Activated naive CD4-positive, alpha-beta T cell treated with Interleukin-2 at 50 U/mL for 16 hours (primary cell): ENCODE measurements at regions not wholly inside any gene's neighbourhood (a gene's known extent, or its start where the extent isn't known, plus 50 kb on each side); places are given as distances from the start of the nearest gene placed in this dataset.

Source experiments
- DNase-seq: peaks from one replicate; pipeline ENCODE4 v3.0.0-alpha.2; 2020

GRCh38 chr10:118102121-118102520, 55.4 kb upstream of the RAB11FIP2 start:
- no peak for DNase-seq

GRCh38 chr10:118101501-118101900, 54.8 kb upstream of the RAB11FIP2 start:
- DNase-seq: no peak
